ENCODE measurements at regions not wholly inside any gene's neighbourhood (a gene's known extent, or its start where the extent isn't known, plus 50 kb on each side); places are given as distances from the start of the nearest gene placed in this dataset.

- Histone ChIP-seq H3K4me3 (replicated peaks in 1 of 2; ENCODE audit: low read depth in 1 of 2, low read length in 2 of 2) (no peak overlapping the region), H3K27me3 (ENCODE audit: insufficient read depth, low read length) (peaks cover 16% of the 10 kb centered on the region; the same call in 1 of the 2 replicates), H3K9me2 (ENCODE audit: insufficient read depth) (no peaks in the 10 kb centered on the region), H3K36me3 (ENCODE audit: control insufficient read depth in 1 of 2, insufficient read depth in 2 of 2, low read length in 2 of 2) (no peaks in the 10 kb centered on the region), H3K4me2 (ENCODE audit: low read length) (no peak overlapping the region), H3K27ac (ENCODE audit: low read depth, low read length) (no peak overlapping the region), H4K20me1 (ENCODE audit: insufficient read depth) (no peaks in the 10 kb centered on the region; the same call in 1 of the 2 replicates), H3K4me1 (ENCODE audit: control insufficient read depth in 1 of 2, insufficient read depth in 2 of 2, low read length in 2 of 2) (no peaks in the 10 kb centered on the region), H3K9me3 (ENCODE audit: control insufficient read depth in 1 of 2, insufficient read depth in 1 of 2, low read depth in 1 of 2, low read length in 2 of 2) (no peaks in the 10 kb centered on the region), H2AFZ (ENCODE audit: low read depth, low read length, poor library complexity, severe bottlenecking) (no peak overlapping the region), H3K9ac (ENCODE audit: low read length) (no peak overlapping the region), H3K79me2 (ENCODE audit: insufficient read depth, low read length) (no peaks in the 10 kb centered on the region)
- ATAC-seq, result no peak
- no peak for DNase-seq (ENCODE audit: low read depth, low spot score)
- ChIA-PET CTCF (no interaction called here), RAD21 (ENCODE audit: low non-redundant PET in 1 of 2, low total read pairs in 2 of 2, uncharacterized antibody in 2 of 2, unreplicated experiment in 2 of 2) (no interaction called here), POLR2A (no interaction called here)
- no TSS peak for BruUV-seq (replicated peaks)
- intact Hi-C loops (cut with micrococcal nuclease), result no loop called here
- TF ChIP-seq ATF3 (IDR thresholded peaks at IDR 0.05), result no peak
- TF ChIP-seq ELF1 (IDR thresholded peaks at IDR 0.05; ENCODE audit: borderline replicate concordance, low read depth), result no peak
- no peak for TF ChIP-seq RAD21 (IDR thresholded peaks at IDR 0.05; ENCODE audit: low read depth)
- no peak for TF ChIP-seq SP1 (IDR thresholded peaks at IDR 0.05; ENCODE audit: low read depth)
- TF ChIP-seq, protein P1, sequence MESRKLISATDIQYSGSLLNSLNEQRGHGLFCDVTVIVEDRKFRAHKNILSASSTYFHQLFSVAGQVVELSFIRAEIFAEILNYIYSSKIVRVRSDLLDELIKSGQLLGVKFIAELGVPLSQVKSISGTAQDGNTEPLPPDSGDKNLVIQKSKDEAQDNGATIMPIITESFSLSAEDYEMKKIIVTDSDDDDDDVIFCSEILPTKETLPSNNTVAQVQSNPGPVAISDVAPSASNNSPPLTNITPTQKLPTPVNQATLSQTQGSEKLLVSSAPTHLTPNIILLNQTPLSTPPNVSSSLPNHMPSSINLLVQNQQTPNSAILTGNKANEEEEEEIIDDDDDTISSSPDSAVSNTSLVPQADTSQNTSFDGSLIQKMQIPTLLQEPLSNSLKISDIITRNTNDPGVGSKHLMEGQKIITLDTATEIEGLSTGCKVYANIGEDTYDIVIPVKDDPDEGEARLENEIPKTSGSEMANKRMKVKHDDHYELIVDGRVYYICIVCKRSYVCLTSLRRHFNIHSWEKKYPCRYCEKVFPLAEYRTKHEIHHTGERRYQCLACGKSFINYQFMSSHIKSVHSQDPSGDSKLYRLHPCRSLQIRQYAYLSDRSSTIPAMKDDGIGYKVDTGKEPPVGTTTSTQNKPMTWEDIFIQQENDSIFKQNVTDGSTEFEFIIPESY (IDR thresholded peaks at IDR 0.05; ENCODE audit: extremely low read depth, insufficient replicate concordance, low read length), result no peak
- no peak for TF ChIP-seq JUND (IDR thresholded peaks at IDR 0.05)
Measured at GRCh38 chr12:108000111-108000510, 129.0 kb upstream of the WSCD2 start.

GRCh38 chr12:108004319-108004718 is 124.8 kb upstream of the WSCD2 start:
- ChIA-PET CTCF (no interaction called here), POLR2A (no interaction called here), RAD21 (ENCODE audit: low non-redundant PET in 1 of 2, low total read pairs in 2 of 2, uncharacterized antibody in 2 of 2, unreplicated experiment in 2 of 2) (no interaction called here)
- DNase-seq (ENCODE audit: low read depth, low spot score) (no peak), ATAC-seq (no peak)
- H3K9ac ChIP-seq (ENCODE audit: low read length), result no peak overlapping the region
- TF ChIP-seq, protein P2, sequence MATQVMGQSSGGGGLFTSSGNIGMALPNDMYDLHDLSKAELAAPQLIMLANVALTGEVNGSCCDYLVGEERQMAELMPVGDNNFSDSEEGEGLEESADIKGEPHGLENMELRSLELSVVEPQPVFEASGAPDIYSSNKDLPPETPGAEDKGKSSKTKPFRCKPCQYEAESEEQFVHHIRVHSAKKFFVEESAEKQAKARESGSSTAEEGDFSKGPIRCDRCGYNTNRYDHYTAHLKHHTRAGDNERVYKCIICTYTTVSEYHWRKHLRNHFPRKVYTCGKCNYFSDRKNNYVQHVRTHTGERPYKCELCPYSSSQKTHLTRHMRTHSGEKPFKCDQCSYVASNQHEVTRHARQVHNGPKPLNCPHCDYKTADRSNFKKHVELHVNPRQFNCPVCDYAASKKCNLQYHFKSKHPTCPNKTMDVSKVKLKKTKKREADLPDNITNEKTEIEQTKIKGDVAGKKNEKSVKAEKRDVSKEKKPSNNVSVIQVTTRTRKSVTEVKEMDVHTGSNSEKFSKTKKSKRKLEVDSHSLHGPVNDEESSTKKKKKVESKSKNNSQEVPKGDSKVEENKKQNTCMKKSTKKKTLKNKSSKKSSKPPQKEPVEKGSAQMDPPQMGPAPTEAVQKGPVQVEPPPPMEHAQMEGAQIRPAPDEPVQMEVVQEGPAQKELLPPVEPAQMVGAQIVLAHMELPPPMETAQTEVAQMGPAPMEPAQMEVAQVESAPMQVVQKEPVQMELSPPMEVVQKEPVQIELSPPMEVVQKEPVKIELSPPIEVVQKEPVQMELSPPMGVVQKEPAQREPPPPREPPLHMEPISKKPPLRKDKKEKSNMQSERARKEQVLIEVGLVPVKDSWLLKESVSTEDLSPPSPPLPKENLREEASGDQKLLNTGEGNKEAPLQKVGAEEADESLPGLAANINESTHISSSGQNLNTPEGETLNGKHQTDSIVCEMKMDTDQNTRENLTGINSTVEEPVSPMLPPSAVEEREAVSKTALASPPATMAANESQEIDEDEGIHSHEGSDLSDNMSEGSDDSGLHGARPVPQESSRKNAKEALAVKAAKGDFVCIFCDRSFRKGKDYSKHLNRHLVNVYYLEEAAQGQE (IDR thresholded peaks at IDR 0.05; ENCODE audit: low read depth), result peak; percentile 80
- TF ChIP-seq CTCF (IDR thresholded peaks at IDR 0.05 in 2 of 3, conservative IDR thresholded peaks at IDR 0.05 in 1 of 3; ENCODE audit: borderline replicate concordance in 1 of 3, insufficient read depth in 1 of 3, low read depth in 2 of 3, low read length in 2 of 3), result no peak
- intact Hi-C loops (cut with micrococcal nuclease), result no loop called here
- no peak overlapping the region for H3K27ac ChIP-seq (ENCODE audit: low read depth, low read length)
- no peaks in the 10 kb centered on the region for H3K9me3 ChIP-seq (ENCODE audit: control insufficient read depth in 1 of 2, insufficient read depth in 1 of 2, low read depth in 1 of 2, low read length in 2 of 2)
- no peaks in the 10 kb centered on the region for H3K4me1 ChIP-seq (ENCODE audit: control insufficient read depth in 1 of 2, insufficient read depth in 2 of 2, low read length in 2 of 2)
- no peaks in the 10 kb centered on the region for H3K79me2 ChIP-seq (ENCODE audit: insufficient read depth, low read length)
- no peaks in the 10 kb centered on the region for H4K20me1 ChIP-seq (ENCODE audit: insufficient read depth)
- no peak overlapping the region for H3K4me3 ChIP-seq (replicated peaks in 1 of 2; ENCODE audit: low read depth in 1 of 2, low read length in 2 of 2)
- BruUV-seq (replicated peaks), result no TSS peak
- H3K4me2 ChIP-seq (ENCODE audit: low read length), result no peak overlapping the region
- no peaks in the 10 kb centered on the region for H3K9me2 ChIP-seq (ENCODE audit: insufficient read depth)
- peaks cover 29% of the 10 kb centered on the region for H3K27me3 ChIP-seq (ENCODE audit: insufficient read depth, low read length)
- H2AFZ ChIP-seq (ENCODE audit: low read depth, low read length, poor library complexity, severe bottlenecking), result no peak overlapping the region
- H3K36me3 ChIP-seq (ENCODE audit: control insufficient read depth in 1 of 2, insufficient read depth in 2 of 2, low read length in 2 of 2), result no peaks in the 10 kb centered on the region

Measured in HCT116 (cell line).